AG04449 (cell line): ENCODE measurements at regions not wholly inside any gene's neighbourhood (a gene's known extent, or its start where the extent isn't known, plus 50 kb on each side); places are given as distances from the start of the nearest gene placed in this dataset.

ENCODE experiments used
- CTCF ChIA-PET: fragments of 350-600 bp; formaldehyde crosslinking; extraction: SDS; loops from one replicate; lab custom pipeline; 2021; ENCODE audit warnings: antibody characterized with exemption; lab: Yijun Ruan, JAX
- POLR2A ChIA-PET: fragments of 400-600, 350-600 bp; formaldehyde crosslinking; extraction: SDS; loops from one replicate; lab custom pipeline; 2020; ENCODE audit warnings: antibody characterized with exemption, inconsistent platforms; lab: Yijun Ruan, JAX
- DNase-seq: peaks from one replicate; pipeline ENCODE4 v3.0.0-alpha.2; 2010; ENCODE audit warnings: low read depth, low spot score
- H3K4me3 ChIP-seq: 2 replicates; pipeline ENCODE4 v1.5.1; 2011; ENCODE audit warnings: low read depth, mild to moderate bottlenecking, control low read depth, low read length
- CTCF ChIP-seq: IDR thresholded peaks from one replicate; pipeline ENCODE4 v1.5.1; 2011; ENCODE audit warnings: mild to moderate bottlenecking, moderate library complexity, low read length, control low read depth, inconsistent platforms; ENCODE audit not compliant: insufficient read depth; ENCODE audit errors: missing control alignments

- DNase-seq, result no peak
- H3K4me3 ChIP-seq, result no peak overlapping the region
- ChIA-PET CTCF (no interaction called here), POLR2A (no interaction called here)
- TF ChIP-seq CTCF, result no peak
These were observed 144.7 kb upstream of the ARRDC4 start for GRCh38 chr15:97815835-97816234.

- TF ChIP-seq CTCF, result no peak
- DNase-seq, result no peak
- POLR2A ChIA-PET, result no interaction called here
- no peak overlapping the region for H3K4me3 ChIP-seq
- CTCF ChIA-PET, result no interaction called here
These were observed 143.1 kb upstream of the ARRDC4 start for GRCh38 chr15:97817276-97817890.

- ChIA-PET POLR2A (no interaction called here), CTCF (no interaction called here)
- DNase-seq, result no peak
- TF ChIP-seq CTCF, result no peak
- H3K4me3 ChIP-seq, result no peak overlapping the region
These were observed 124.5 kb upstream of the ARRDC4 start for GRCh38 chr15:97836003-97836402.

- CTCF ChIA-PET, result no interaction called here
- no peak overlapping the region for H3K4me3 ChIP-seq
- TF ChIP-seq CTCF, result no peak
- POLR2A ChIA-PET, result no interaction called here
- no peak for DNase-seq
These were observed 122.6 kb upstream of the ARRDC4 start for GRCh38 chr15:97837896-97838295.

GRCh38 chr15:97838606-97839210 is 121.8 kb upstream of the ARRDC4 start:
- no peak for DNase-seq
- CTCF ChIA-PET, result no interaction called here

GRCh38 chr15:97840501-97840900 is 120.0 kb upstream of the ARRDC4 start:
- no peak for TF ChIP-seq CTCF
- H3K4me3 ChIP-seq, result no peak overlapping the region
- POLR2A ChIA-PET, result no interaction called here
- CTCF ChIA-PET, result no interaction called here
- no peak for DNase-seq

More at GRCh38 chr15:97838606-97839210, 121.8 kb upstream of the ARRDC4 start:
- POLR2A ChIA-PET, result no interaction called here
- H3K4me3 ChIP-seq, result no peak overlapping the region
- TF ChIP-seq CTCF, result no peak
